Nephron (organoid): ENCODE measurements at regions not wholly inside any gene's neighbourhood (a gene's known extent, or its start where the extent isn't known, plus 50 kb on each side); places are given as distances from the start of the nearest gene placed in this dataset.
"Not testable (repeated sequence)": the region's sequence is repeated elsewhere in the genome, so short reads cannot be mapped to it uniquely, and the experiment has no call there.

Experiments
- H3K27ac Mint-ChIP-seq, 3 experiments: 2 replicates each; pipeline ENCODE4 v1.8.0; 2020; ENCODE audit warnings: mixed read lengths in 3 of 3, mild to moderate bottlenecking in 2 of 3, moderate library complexity in 1 of 3
- H3K27me3 Mint-ChIP-seq: 2 replicates; pipeline ENCODE4 v1.8.0; 2021; ENCODE audit warnings: low read depth, mild to moderate bottlenecking, moderate library complexity, mixed read lengths
- H3K36me3 Mint-ChIP-seq: 2 replicates; pipeline ENCODE4 v1.8.0; 2020; ENCODE audit warnings: low read depth, mixed read lengths
- H3K4me1 Mint-ChIP-seq: 2 replicates; pipeline ENCODE4 v1.8.0; 2020; ENCODE audit warnings: mixed read lengths
- H3K4me3 Mint-ChIP-seq, 3 experiments: 2 replicates each; pipeline ENCODE4 v1.8.0; 2020; ENCODE audit warnings: mild to moderate bottlenecking in 3 of 3, mixed read lengths in 3 of 3, moderate library complexity in 2 of 3
- H3K9me3 Mint-ChIP-seq: 2 replicates; pipeline ENCODE4 v1.8.0; 2020; ENCODE audit warnings: mixed read lengths

GRCh38 chr2:111480633-111481032 is 359.9 kb downstream of the BCL2L11 start:
- not testable (repeated sequence) for H3K27me3 Mint-ChIP-seq, H3K36me3 Mint-ChIP-seq, H3K9me3 Mint-ChIP-seq, H3K27ac Mint-ChIP-seq, H3K4me1 Mint-ChIP-seq, H3K4me3 Mint-ChIP-seq

- not testable (repeated sequence) for H3K4me1 Mint-ChIP-seq, H3K27me3 Mint-ChIP-seq, H3K9me3 Mint-ChIP-seq, H3K36me3 Mint-ChIP-seq, H3K4me3 Mint-ChIP-seq, H3K27ac Mint-ChIP-seq
Measured at GRCh38 chr2:111481219-111481618, 360.5 kb downstream of the BCL2L11 start.

- H3K36me3 Mint-ChIP-seq, H3K27me3 Mint-ChIP-seq, H3K27ac Mint-ChIP-seq, H3K4me1 Mint-ChIP-seq, H3K4me3 Mint-ChIP-seq, H3K9me3 Mint-ChIP-seq: not testable (repeated sequence)
Measured at GRCh38 chr2:111482987-111483679, 362.4 kb downstream of the BCL2L11 start.

GRCh38 chr2:111484097-111484496 is 363.4 kb downstream of the BCL2L11 start:
- H3K4me1 Mint-ChIP-seq, H3K27ac Mint-ChIP-seq, H3K27me3 Mint-ChIP-seq, H3K9me3 Mint-ChIP-seq, H3K4me3 Mint-ChIP-seq, H3K36me3 Mint-ChIP-seq: not testable (repeated sequence)

GRCh38 chr2:111485895-111486294 is 365.2 kb downstream of the BCL2L11 start:
- not testable (repeated sequence) for H3K9me3 Mint-ChIP-seq, H3K27ac Mint-ChIP-seq, H3K4me1 Mint-ChIP-seq, H3K36me3 Mint-ChIP-seq, H3K27me3 Mint-ChIP-seq, H3K4me3 Mint-ChIP-seq

- not testable (repeated sequence) for H3K27me3 Mint-ChIP-seq, H3K4me1 Mint-ChIP-seq, H3K9me3 Mint-ChIP-seq
Measured at GRCh38 chr2:111488451-111488850, 367.7 kb downstream of the BCL2L11 start.

GRCh38 chr2:111489460-111489859 is 368.7 kb downstream of the BCL2L11 start:
- not testable (repeated sequence) for H3K9me3 Mint-ChIP-seq, H3K27ac Mint-ChIP-seq, H3K4me3 Mint-ChIP-seq, H3K4me1 Mint-ChIP-seq, H3K36me3 Mint-ChIP-seq, H3K27me3 Mint-ChIP-seq

More at GRCh38 chr2:111488451-111488850, 367.7 kb downstream of the BCL2L11 start:
- H3K27ac Mint-ChIP-seq, H3K4me3 Mint-ChIP-seq, H3K36me3 Mint-ChIP-seq: not testable (repeated sequence)

GRCh38 chr2:111491181-111491580 is 370.5 kb downstream of the BCL2L11 start:
- not testable (repeated sequence) for H3K4me3 Mint-ChIP-seq, H3K27ac Mint-ChIP-seq, H3K27me3 Mint-ChIP-seq, H3K4me1 Mint-ChIP-seq, H3K9me3 Mint-ChIP-seq, H3K36me3 Mint-ChIP-seq

- H3K4me3 Mint-ChIP-seq, H3K4me1 Mint-ChIP-seq, H3K36me3 Mint-ChIP-seq, H3K9me3 Mint-ChIP-seq, H3K27ac Mint-ChIP-seq, H3K27me3 Mint-ChIP-seq: not testable (repeated sequence)
Measured at GRCh38 chr2:111491614-111492013, 370.9 kb downstream of the BCL2L11 start.

GRCh38 chr2:111492995-111493719 is 372.4 kb downstream of the BCL2L11 start:
- not testable (repeated sequence) for H3K27me3 Mint-ChIP-seq, H3K9me3 Mint-ChIP-seq, H3K36me3 Mint-ChIP-seq
- H3K27ac Mint-ChIP-seq: peak overlapping the region in 1 of 3 experiments; percentile 55
- H3K4me1 Mint-ChIP-seq: peaks cover 16% of the 10 kb centered on the region
- peak overlapping the region in 1 of 3 experiments; percentile 63 for H3K4me3 Mint-ChIP-seq

GRCh38 chr2:111493720-111494078 is 373.0 kb downstream of the BCL2L11 start:
- Mint-ChIP-seq H3K27ac (peak overlapping the region in 1 of 3 experiments; percentile 55), H3K4me3 (peak overlapping the region; percentile 8 to 63 (median 26)), H3K4me1 (peaks cover 16% of the 10 kb centered on the region)
- H3K27me3 Mint-ChIP-seq, H3K36me3 Mint-ChIP-seq, H3K9me3 Mint-ChIP-seq: not testable (repeated sequence)

GRCh38 chr2:111494288-111494980 is 373.7 kb downstream of the BCL2L11 start:
- Mint-ChIP-seq H3K4me1 (peaks cover 16% of the 10 kb centered on the region), H3K4me3 (peak overlapping the region in 1 of 3 experiments; percentile 45), H3K27ac (peak overlapping the region; percentile 58 to 72 (median 64))
- not testable (repeated sequence) for H3K27me3 Mint-ChIP-seq, H3K36me3 Mint-ChIP-seq, H3K9me3 Mint-ChIP-seq

GRCh38 chr2:111494981-111495315 is 374.2 kb downstream of the BCL2L11 start:
- not testable (repeated sequence) for H3K9me3 Mint-ChIP-seq, H3K36me3 Mint-ChIP-seq, H3K27me3 Mint-ChIP-seq
- Mint-ChIP-seq H3K4me1 (peaks cover 16% of the 10 kb centered on the region), H3K27ac (peak overlapping the region; percentile 58 to 72 (median 64)), H3K4me3 (peak overlapping the region in 1 of 3 experiments; percentile 45)

GRCh38 chr2:111495636-111496035 is 374.9 kb downstream of the BCL2L11 start:
- H3K4me1 Mint-ChIP-seq: peaks cover 16% of the 10 kb centered on the region
- H3K36me3 Mint-ChIP-seq, H3K27me3 Mint-ChIP-seq, H3K4me3 Mint-ChIP-seq, H3K9me3 Mint-ChIP-seq: not testable (repeated sequence)
- H3K27ac Mint-ChIP-seq: peak overlapping the region in 2 of 3 experiments; percentile 50 to 58

- not testable (repeated sequence) for H3K36me3 Mint-ChIP-seq, H3K4me3 Mint-ChIP-seq, H3K27me3 Mint-ChIP-seq, H3K9me3 Mint-ChIP-seq
- peak overlapping the region in 2 of 3 experiments; percentile 50 to 58 for H3K27ac Mint-ChIP-seq
- peaks cover 16% of the 10 kb centered on the region for H3K4me1 Mint-ChIP-seq
Measured at GRCh38 chr2:111496176-111496575, 375.5 kb downstream of the BCL2L11 start.
